DND-41 (cell line): ENCODE measurements at regions not wholly inside any gene's neighbourhood (a gene's known extent, or its start where the extent isn't known, plus 50 kb on each side); places are given as distances from the start of the nearest gene placed in this dataset.
"Not testable (repeated sequence)": the region's sequence is repeated elsewhere in the genome, so short reads cannot be mapped to it uniquely, and the experiment has no call there.

ENCODE experiments used
- ATAC-seq: fragments of 200-7000 bp; cut with Tn5 transposase; 3 replicates; pipeline ENCODE4 v1.9.1; 2021; ENCODE audit warnings: low read depth; ENCODE audit not compliant: insufficient read depth
- DNase-seq: peaks from one replicate; pipeline ENCODE4 v3.0.0-alpha.2; 2020
- H2AFZ ChIP-seq: 2 replicates; pipeline ENCODE4 v1.6.0; 2012; ENCODE audit warnings: low read depth, low read length
- H3K27ac ChIP-seq: 2 replicates; pipeline ENCODE4 v1.5.1; 2012; ENCODE audit warnings: low read length, inconsistent platforms
- H3K27me3 ChIP-seq: fragments of 200-600 bp; sonication (generic); 2 replicates; pipeline ENCODE4 v1.6.0; 2012; ENCODE audit warnings: low read length, mild to moderate bottlenecking, inconsistent platforms; ENCODE audit not compliant: insufficient read depth, poor library complexity
- H3K36me3 ChIP-seq: 2 replicates; pipeline ENCODE4 v1.5.1; 2012; ENCODE audit warnings: low read length, inconsistent platforms; ENCODE audit not compliant: insufficient read depth
- H3K4me1 ChIP-seq: 2 replicates; pipeline ENCODE4 v1.5.1; 2012; ENCODE audit warnings: mild to moderate bottlenecking, low read length; ENCODE audit not compliant: insufficient read depth
- H3K4me2 ChIP-seq: 2 replicates; pipeline ENCODE4 v1.6.0; 2012; ENCODE audit warnings: mild to moderate bottlenecking, moderate library complexity, low read length, inconsistent platforms; ENCODE audit not compliant: insufficient read depth
- H3K4me3 ChIP-seq, 2 experiments: fragments of 200-600 bp in 1 of 2; shearing (Covaris generic) in 1 of 2; 2 replicates each; pipeline ENCODE4 v1.5.1; 2012 to 2016; ENCODE audit warnings: inconsistent platforms in 2 of 2, low read length in 2 of 2, mild to moderate bottlenecking in 2 of 2, low read depth in 1 of 2, moderate library complexity in 1 of 2
- H3K79me2 ChIP-seq: 2 replicates; pipeline ENCODE4 v1.6.0; 2012; ENCODE audit warnings: low read length, inconsistent platforms; ENCODE audit not compliant: insufficient read depth
- H3K9ac ChIP-seq: 2 replicates; pipeline ENCODE4 v1.6.0; 2012; ENCODE audit warnings: low read depth, mild to moderate bottlenecking, inconsistent platforms, low read length, moderate library complexity
- H3K9me3 ChIP-seq: 2 replicates; pipeline ENCODE4 v1.5.1; 2012; ENCODE audit warnings: low read length, moderate library complexity, mild to moderate bottlenecking, inconsistent platforms; ENCODE audit not compliant: insufficient read depth, severe bottlenecking
- H4K20me1 ChIP-seq: 2 replicates; pipeline ENCODE4 v1.6.0; 2012; ENCODE audit warnings: low read length; ENCODE audit not compliant: insufficient read depth
- EZH2 ChIP-seq: IDR thresholded peaks from 3 replicates; pipeline ENCODE4 v1.6.1; 2012; ENCODE audit warnings: borderline replicate concordance, low read depth, mild to moderate bottlenecking, moderate library complexity, low read length, inconsistent platforms; ENCODE audit not compliant: severe bottlenecking
- TF ChIP-seq, protein P1 (sequence below): IDR thresholded peaks from 2 replicates; pipeline ENCODE4 v1.5.1; 2012; ENCODE audit warnings: borderline replicate concordance, low read length, moderate library complexity, mild to moderate bottlenecking; ENCODE audit not compliant: poor library complexity, severe bottlenecking; ENCODE audit errors: extremely low read depth

DNA sequence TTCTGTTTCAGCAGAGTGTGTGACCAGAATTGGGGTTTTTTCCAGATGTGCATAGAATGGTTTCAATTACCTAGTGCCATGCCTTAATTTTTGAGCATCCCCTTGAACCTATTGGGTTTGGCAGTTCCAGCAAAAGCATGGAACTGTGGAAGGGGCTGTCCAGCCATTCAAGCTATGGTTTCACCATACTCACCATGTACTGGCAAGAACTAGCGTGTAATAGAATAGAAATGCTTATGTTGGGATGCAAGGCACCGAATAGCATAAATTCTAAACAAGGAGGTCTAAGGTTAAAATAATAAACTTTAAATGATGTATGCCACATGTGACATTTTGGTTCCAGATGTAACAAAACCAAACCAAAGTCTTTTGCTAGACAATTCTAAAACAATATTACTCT lies 91.4 kb downstream of the MTERF1 start:
- ATAC-seq (no peak), DNase-seq (no peak)
- H3K4me3 ChIP-seq = no peak overlapping the region
- TF ChIP-seq, protein P1, sequence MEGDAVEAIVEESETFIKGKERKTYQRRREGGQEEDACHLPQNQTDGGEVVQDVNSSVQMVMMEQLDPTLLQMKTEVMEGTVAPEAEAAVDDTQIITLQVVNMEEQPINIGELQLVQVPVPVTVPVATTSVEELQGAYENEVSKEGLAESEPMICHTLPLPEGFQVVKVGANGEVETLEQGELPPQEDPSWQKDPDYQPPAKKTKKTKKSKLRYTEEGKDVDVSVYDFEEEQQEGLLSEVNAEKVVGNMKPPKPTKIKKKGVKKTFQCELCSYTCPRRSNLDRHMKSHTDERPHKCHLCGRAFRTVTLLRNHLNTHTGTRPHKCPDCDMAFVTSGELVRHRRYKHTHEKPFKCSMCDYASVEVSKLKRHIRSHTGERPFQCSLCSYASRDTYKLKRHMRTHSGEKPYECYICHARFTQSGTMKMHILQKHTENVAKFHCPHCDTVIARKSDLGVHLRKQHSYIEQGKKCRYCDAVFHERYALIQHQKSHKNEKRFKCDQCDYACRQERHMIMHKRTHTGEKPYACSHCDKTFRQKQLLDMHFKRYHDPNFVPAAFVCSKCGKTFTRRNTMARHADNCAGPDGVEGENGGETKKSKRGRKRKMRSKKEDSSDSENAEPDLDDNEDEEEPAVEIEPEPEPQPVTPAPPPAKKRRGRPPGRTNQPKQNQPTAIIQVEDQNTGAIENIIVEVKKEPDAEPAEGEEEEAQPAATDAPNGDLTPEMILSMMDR = no peak
- no peak for TF ChIP-seq EZH2
- no peaks in the 10 kb centered on the region for H3K4me1 ChIP-seq
- H2AFZ ChIP-seq = no peak overlapping the region
- H4K20me1 ChIP-seq = no peaks in the 10 kb centered on the region
- no peaks in the 10 kb centered on the region for H3K9me3 ChIP-seq
- H3K79me2 ChIP-seq = no peaks in the 10 kb centered on the region
- no peak overlapping the region for H3K4me2 ChIP-seq
- H3K36me3 ChIP-seq = no peaks in the 10 kb centered on the region
- no peak overlapping the region for H3K9ac ChIP-seq
- no peaks in the 10 kb centered on the region for H3K27me3 ChIP-seq
- no peak overlapping the region for H3K27ac ChIP-seq

DNA sequence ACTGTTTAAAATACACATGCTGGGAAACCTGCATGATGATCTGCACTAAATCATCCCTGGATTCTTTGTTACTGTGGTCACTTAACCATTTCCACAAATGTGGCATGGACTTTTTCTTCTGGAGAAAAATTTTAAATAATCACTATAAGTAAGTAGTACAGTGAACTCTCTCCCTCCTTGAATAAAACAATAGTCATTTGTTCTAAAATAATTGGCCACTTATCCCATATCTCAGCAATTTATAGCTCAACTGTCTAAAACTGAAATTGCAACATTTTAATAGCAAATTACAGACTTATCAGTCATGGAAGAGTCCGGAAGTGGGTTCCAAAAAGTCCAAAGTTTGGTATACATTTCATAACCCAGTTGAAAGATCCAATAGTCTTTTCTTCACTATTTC lies 90.9 kb downstream of the MTERF1 start:
- TF ChIP-seq, protein P1 = no peak
- TF ChIP-seq EZH2 = no peak
- Histone ChIP-seq H3K36me3 (no peaks in the 10 kb centered on the region), H4K20me1 (no peaks in the 10 kb centered on the region), H2AFZ (no peak overlapping the region), H3K9ac (no peak overlapping the region), H3K27ac (no peak overlapping the region), H3K27me3 (no peaks in the 10 kb centered on the region), H3K4me3 (no peak overlapping the region), H3K4me1 (no peaks in the 10 kb centered on the region), H3K79me2 (no peaks in the 10 kb centered on the region), H3K9me3 (no peaks in the 10 kb centered on the region), H3K4me2 (no peak overlapping the region)
- ATAC-seq = no peak
- DNase-seq = no peak

DNA sequence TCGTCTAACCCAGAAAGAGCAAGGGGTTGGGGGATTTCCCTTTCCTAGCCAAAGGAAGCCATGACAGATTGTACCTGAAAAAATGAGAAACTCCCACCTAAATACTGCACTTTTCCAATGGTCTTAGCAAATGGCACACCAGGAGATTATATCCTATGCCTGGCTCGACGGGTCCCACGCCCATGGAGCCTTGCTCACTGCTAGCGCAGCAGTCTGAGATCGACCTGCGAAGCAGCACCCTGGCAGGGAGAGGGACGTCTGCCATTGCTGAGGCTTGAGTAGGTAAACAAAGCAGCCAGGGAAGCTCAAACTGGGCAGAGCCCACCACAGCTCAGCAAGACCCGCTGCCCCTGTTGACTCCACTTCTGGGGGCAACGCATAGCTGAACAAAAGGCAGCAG lies 89.9 kb downstream of the MTERF1 start:
- not testable (repeated sequence) for ATAC-seq, H2AFZ ChIP-seq, H3K9ac ChIP-seq

DNA sequence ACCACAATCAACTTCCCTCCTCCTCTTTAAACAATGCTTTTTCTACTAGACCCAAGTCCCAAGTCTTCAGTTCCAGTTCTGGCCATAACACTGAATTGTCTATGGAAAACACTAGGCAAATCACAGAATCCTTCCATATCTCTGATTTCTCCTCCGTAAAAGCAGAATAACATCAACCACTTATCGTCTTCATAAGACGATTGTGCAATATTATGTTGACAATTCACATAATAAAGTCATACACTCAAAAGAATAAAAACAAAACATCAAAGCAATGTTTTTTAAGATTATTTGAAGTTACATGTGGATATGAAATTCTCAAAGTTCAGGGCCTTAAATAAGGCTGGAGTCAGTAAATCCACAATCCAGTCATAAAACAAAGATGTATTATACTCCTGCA lies 84.4 kb downstream of the MTERF1 start:
- H3K79me2 ChIP-seq = no peaks in the 10 kb centered on the region
- ATAC-seq (no peak), DNase-seq (no peak)
- TF ChIP-seq EZH2 = no peak
- TF ChIP-seq, protein P1 = no peak
- H3K27ac ChIP-seq = no peak overlapping the region
- H3K9ac ChIP-seq = no peak overlapping the region
- no peaks in the 10 kb centered on the region for H3K9me3 ChIP-seq
- H3K36me3 ChIP-seq = no peaks in the 10 kb centered on the region
- H3K4me1 ChIP-seq = no peaks in the 10 kb centered on the region
- no peak overlapping the region for H3K4me2 ChIP-seq
- no peaks in the 10 kb centered on the region for H3K27me3 ChIP-seq
- no peaks in the 10 kb centered on the region for H4K20me1 ChIP-seq
- H3K4me3 ChIP-seq = no peak overlapping the region
- H2AFZ ChIP-seq = no peak overlapping the region

More for the DNA sequence above, 89.9 kb downstream of the MTERF1 start:
- not testable (repeated sequence) for H3K79me2 ChIP-seq, H3K36me3 ChIP-seq, H3K4me2 ChIP-seq, H3K4me1 ChIP-seq, H4K20me1 ChIP-seq, H3K27me3 ChIP-seq, H3K9me3 ChIP-seq, H3K27ac ChIP-seq, H3K4me3 ChIP-seq, DNase-seq
